ENCODE measurements at regions not wholly inside any gene's neighbourhood (a gene's known extent, or its start where the extent isn't known, plus 50 kb on each side); places are given as distances from the start of the nearest gene placed in this dataset.

DNA sequence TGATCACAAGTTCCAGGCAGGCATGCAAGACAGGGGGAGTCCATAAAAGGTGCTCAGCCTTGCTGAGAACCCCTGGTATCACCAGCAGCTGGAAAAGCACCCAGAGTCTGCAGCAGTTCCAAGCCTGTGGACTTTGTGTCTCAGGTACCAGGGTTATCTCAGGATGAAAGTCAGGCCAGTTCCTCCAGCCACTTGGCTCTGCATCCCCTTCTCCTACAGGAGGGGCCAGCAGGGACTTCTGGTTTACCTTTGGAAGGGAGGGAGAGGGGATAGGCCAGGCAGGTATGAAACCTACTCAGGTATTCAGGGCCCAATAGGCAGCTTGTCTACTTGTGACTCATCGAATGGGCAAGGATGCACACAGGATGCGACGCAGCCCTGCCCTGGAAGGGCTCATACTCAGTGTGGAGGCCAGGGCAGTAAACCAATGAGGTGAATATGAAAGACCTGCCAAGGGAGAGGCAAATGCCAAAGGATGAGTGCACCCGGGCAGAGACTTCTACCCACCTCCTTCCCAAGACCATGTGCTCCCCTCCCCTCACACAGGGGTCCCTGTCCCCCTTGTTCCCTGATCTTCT, 148.2 kb downstream of the SLC38A6 start:
- Histone ChIP-seq H3K4me1 (replicated peaks in 1 of 4; ENCODE audit: control insufficient read depth in 3 of 4, insufficient read depth in 4 of 4, low read length in 3 of 4) (peaks cover 0 to 7% (median 5%) of the 10 kb centered on the region in 4 experiments; a peak in 5 of 7 replicates), H3K27me3 (replicated peaks in 1 of 4; ENCODE audit: control insufficient read depth in 3 of 4, extremely low read depth in 1 of 4, insufficient read depth in 3 of 4, low read length in 3 of 4) (no peaks in the 10 kb centered on the region), H2AFZ (ENCODE audit: low read length) (no peak overlapping the region), H2BK15ac (ENCODE audit: low read length) (no peak overlapping the region; the same call in 1 of the 2 replicates), H4K5ac (ENCODE audit: insufficient read length, low read depth, low read length) (no peak overlapping the region), H3K9ac (replicated peaks in 1 of 4; ENCODE audit: extremely low read depth in 1 of 4, low read depth in 3 of 4, low read length in 3 of 4) (no peak overlapping the region), H3K4me2 (ENCODE audit: insufficient read depth in 1 of 2, low read depth in 2 of 2, low read length in 2 of 2) (no peak overlapping the region), H4K8ac (ENCODE audit: extremely low read depth, insufficient read depth, low read length) (no peak overlapping the region), H3K27ac (ENCODE audit: low read depth, low read length) (no peak overlapping the region), H3K79me2 (ENCODE audit: control insufficient read depth in 1 of 2, insufficient read depth in 2 of 2, low read length in 2 of 2) (no peaks in the 10 kb centered on the region), H3K18ac (ENCODE audit: extremely low read depth, low read length) (no peak overlapping the region), H2BK120ac (replicated peaks; ENCODE audit: low read depth, low read length) (no peak overlapping the region), H3K56ac (replicated peaks; ENCODE audit: insufficient read length, low read depth, low read length) (no peak overlapping the region), H3K14ac (ENCODE audit: insufficient read length) (no peak overlapping the region), H3K36me3 (ENCODE audit: control insufficient read depth in 2 of 4, insufficient read depth in 4 of 4, low read length in 3 of 4) (no peaks in the 10 kb centered on the region; a peak in 1 of 8 replicates), H4K91ac (replicated peaks; ENCODE audit: insufficient read length, low read length) (no peak overlapping the region), H2BK12ac (ENCODE audit: low read depth, low read length) (no peak overlapping the region), H2BK5ac (ENCODE audit: low read depth, low read length) (no peak overlapping the region), H4K20me1 (replicated peaks in 1 of 2; ENCODE audit: control insufficient read depth in 1 of 2, insufficient read depth in 2 of 2, low read length in 2 of 2) (no peaks in the 10 kb centered on the region), H2AK5ac (ENCODE audit: low read depth, low read length) (no peak overlapping the region), H3K4me3 (ENCODE audit: extremely low read depth in 1 of 4, insufficient read depth in 2 of 4, low read depth in 3 of 4, low read length in 4 of 4) (no peak overlapping the region), H2BK20ac (ENCODE audit: low read length) (no peak overlapping the region; the same call in 1 of the 2 replicates), H3K23me2 (ENCODE audit: low read depth, low read length) (no peaks in the 10 kb centered on the region), H3K9me3 (ENCODE audit: insufficient read depth in 2 of 2, low read depth in 1 of 2, low read length in 1 of 2) (no peaks in the 10 kb centered on the region), H3K4ac (replicated peaks; ENCODE audit: insufficient read length, low read depth, low read length) (no peak overlapping the region), H3K79me1 (ENCODE audit: low read depth, low read length) (no peaks in the 10 kb centered on the region), H3K23ac (ENCODE audit: insufficient read length) (no peak overlapping the region)
- no peak for DNase-seq (ENCODE audit: low read depth in 1 of 2, low spot score in 2 of 2)
- FAIRE-seq: no peak
- ChIA-PET POLR2A (ENCODE audit: partially characterized antibody) (no interaction called here), CTCF (ENCODE audit: partially characterized antibody) (interaction anchor here (1.1 kb wide), 1 partner anchor 24 kb away, joined by 5 read pairs; no protein-coding TSS in a partner anchor)
- WGBS, 2 experiments (ENCODE audit: extremely low coverage in 1 of 2, insufficient coverage in 1 of 2, insufficient read length in 1 of 2, insufficient replicate concordance in 2 of 2, low coverage in 1 of 2, low lambda C conversion rate in 2 of 2, missing lambda C conversion rate in 1 of 2): 86% methylated on average over 4 of the region's 4 CpGs; no CpG with 5 or more reads in 1 of the 2 experiments
- TF ChIP-seq POLR2AphosphoS5 (IDR thresholded peaks at IDR 0.05; ENCODE audit: low read depth, low read length) (no peak), SRF (IDR thresholded peaks at IDR 0.05; ENCODE audit: low read depth, low read length) (no peak), FOSL1 (IDR thresholded peaks at IDR 0.05; ENCODE audit: insufficient read depth, low read depth, low read length) (no peak), SIX5 (IDR thresholded peaks at IDR 0.05; ENCODE audit: low read depth, low read length) (no peak)
